H54 (cell line): ENCODE measurements at regions not wholly inside any gene's neighbourhood (a gene's known extent, or its start where the extent isn't known, plus 50 kb on each side); places are given as distances from the start of the nearest gene placed in this dataset.

ENCODE experiments used
- DNase-seq: peaks from one replicate; pipeline ENCODE4 v3.0.0; 2011; ENCODE audit warnings: low spot score, mixed read lengths; ENCODE audit not compliant: insufficient read length
- FAIRE-seq: peaks from 3 replicates; lab custom pipeline; 2011; peaks lifted over from hg19 to GRCh38; lab: Jason Lieb, UNC
- POLR2A ChIP-seq: IDR thresholded peaks from 2 replicates; pipeline ENCODE4 v1.6.1; 2011; ENCODE audit warnings: low read depth, mild to moderate bottlenecking, low read length

DNA sequence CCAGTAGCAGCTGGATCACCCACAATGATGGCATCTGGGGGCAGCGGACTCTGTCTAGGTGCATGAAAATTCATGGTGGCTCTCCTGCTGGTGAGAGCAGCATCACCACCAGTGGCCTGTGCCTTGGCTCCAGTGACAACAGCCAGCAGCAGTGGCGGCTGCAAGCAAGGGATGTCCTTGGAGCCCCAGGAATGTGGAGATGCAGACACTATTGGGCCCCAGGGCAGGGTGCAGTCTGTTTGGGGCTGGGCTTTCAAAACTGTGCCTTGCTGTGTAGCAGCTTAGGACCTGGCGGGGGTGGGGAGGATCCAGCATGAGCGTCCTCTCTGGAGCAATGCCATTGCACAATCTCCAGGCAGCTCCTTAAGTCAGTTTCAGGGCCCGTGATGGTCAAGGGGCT is 199.7 kb downstream of the CHD9NB start:
- DNase-seq (no peak), FAIRE-seq (no peak)
- TF ChIP-seq POLR2A = no peak

DNA sequence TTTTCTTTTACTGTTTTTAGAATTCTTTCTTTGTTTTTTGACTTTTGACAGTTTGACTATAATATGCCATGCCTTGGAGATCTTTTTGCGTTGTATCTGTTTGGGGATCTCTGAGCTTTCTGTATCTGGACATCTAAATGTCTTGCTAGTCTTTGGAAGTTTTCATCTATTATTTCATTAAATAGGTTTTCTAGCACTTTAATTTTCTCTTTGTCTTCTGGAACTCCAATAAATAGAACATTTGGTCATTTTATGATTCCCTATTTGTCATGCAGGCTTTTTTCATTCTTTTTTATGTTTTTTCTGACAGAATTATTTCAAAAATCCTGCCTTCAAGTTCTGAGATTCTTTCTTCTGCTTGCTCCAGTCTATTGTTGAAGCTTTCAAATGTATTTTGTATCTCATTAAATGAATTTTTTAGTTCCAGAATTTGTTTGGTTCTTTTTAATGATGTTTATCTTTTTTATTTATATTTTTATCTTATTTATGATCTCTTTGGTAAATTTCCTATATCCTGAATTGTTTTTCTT is 201.4 kb downstream of the CHD9NB start:
- DNase-seq = no peak
- no peak for FAIRE-seq
- TF ChIP-seq POLR2A = no peak

DNA sequence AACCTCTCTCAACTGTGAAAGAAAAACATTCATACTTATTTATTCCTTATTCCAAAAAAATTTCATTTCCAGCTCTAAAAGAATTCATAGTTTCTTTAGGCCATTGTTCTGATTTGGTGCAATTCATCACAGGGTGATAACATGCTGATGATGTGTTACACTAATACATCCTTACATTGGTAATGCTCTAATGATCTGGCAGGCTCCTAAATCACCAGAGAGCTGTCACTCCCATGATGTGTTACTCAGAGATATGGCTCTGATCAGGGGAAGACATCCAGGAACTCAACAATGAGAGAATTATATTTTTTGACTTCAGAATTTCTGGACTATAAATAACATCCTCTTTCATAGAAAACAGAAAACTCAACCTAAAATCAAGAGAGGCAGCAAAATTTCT is 209.3 kb downstream of the CHD9NB start:
- no peak for TF ChIP-seq POLR2A
- DNase-seq (no peak), FAIRE-seq (no peak)

DNA sequence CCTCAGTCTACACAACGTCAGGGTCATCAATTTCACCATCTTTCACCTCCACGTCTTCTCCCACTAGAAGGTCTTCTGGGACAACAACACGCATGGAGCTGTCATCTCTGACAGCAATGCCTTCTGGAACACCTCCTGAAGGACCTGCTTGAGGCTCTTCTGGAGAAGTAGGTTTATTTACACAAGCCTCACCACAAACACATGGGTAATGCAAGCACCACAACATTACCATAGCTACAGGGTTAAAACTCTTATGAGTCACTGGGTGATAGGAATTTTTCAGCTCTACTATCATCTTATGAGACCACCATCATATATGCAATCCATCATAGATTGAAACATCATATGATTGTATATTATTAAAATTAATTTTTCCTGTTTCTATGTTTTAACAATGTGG is 215.4 kb downstream of the CHD9NB start:
- no peak for DNase-seq
- no peak for TF ChIP-seq POLR2A
- no peak for FAIRE-seq

DNA sequence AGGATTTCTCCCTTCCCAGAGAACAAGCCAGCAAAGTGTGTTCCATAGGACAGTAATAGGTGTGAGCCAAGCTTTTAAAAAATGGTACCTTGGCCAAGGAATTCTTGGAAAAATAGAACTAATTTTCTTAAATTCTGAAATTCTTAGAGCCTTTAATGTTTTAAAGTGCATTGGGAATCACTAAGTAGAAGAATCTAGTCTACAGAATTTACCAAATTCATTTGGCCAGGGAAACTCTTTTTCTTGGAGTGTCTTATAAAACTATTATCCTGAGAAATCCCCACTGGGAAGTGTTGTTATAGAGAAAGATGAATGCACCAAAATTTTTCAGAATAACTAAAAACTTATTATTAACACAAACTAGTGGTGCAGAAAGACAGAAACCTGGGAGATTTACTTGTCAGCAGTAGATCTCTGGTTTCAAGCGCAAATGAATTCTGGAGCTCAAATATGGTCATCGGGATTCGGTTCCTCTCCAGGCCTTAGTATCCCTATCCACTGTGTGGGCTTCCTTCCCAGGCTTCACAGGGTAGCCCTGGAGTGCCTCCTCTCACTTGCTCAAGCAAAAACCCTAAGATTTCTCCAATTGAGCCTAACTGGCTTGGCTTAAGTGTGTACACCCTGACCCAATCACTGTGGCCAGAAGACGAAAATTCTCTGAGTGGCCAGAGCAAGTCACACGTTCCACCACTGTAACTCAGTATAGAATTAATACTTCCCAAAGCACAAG is 217.8 kb downstream of the CHD9NB start:
- FAIRE-seq (no peak), DNase-seq (no peak)
- TF ChIP-seq POLR2A = no peak

DNA sequence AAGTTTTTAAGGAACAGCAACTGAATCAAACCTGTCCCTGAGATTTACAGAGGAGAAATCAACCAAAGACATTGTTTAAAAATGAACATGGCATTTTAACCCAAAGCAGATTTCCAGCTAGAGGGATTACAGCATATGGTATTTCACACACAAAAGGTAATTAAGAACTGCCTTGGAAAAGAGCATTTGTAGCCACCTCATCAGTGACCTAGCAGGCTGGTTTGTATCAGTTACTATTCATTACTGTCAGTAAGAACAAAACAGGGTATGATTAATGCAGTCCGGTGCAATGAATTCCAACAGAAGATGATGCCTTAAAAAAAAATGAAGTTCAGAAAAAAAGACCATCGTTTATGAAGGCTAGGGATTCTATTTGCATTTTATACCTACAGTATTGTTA is 219.9 kb downstream of the CHD9NB start:
- TF ChIP-seq POLR2A = no peak
- DNase-seq (no peak), FAIRE-seq (no peak)

DNA sequence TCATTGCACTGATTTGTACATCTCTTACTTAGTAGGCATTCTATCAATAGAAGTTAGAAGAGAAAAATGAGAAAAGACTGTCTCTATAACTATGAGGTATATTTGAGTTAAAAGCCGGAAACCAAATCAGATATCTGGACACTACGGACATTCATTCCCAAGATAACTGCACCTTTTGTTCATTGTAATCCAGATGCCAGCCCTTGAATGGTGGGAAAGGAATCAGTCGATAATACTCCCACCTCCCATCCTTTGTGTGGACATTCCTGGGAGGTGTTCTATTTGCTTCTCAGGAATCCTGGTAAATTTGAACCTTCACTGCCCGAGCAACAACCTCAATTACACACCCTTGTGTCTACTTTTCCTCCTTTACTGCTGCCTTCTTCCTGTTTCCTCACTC is 225.2 kb downstream of the CHD9NB start:
- FAIRE-seq (no peak), DNase-seq (no peak)
- no peak for TF ChIP-seq POLR2A

DNA sequence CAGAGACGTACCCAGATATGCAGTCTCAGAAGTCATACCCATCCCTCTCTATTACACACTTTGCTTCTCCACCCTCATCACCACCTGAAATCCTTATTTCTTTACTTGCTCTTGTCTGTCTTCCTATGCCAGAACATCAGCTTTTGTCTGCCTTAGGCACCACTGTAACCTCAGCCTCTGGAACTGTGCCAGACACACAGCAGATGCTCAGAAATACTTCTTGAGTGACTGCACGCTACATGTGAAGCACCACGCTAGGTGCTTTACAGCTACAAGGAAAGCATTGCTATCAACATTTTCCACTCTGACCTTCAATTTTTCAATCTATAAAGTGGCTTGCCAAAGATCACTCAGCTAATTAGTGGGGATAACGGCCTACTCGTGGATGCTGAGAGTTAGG is 226.8 kb downstream of the CHD9NB start:
- no peak for TF ChIP-seq POLR2A
- FAIRE-seq (no peak), DNase-seq (no peak)

DNA sequence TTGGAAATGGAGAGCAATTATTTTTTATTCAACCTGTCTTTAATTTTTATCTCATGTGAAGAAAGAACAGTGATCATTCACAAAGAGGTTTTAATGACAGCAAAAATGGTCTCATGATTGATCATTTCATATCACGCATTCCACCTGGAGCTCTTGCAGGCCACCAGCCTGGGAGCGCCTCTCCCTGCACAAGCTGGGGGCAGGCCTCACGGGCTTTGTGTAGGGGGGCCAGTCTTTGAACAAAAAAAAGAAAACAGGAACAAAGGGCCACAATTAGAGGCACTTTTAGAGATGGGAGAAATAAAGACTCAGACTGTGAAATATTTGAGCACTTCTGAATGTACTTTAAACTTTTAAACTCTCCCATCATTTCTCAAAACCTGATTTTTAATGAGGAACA is 232.9 kb downstream of the CHD9NB start:
- FAIRE-seq = no peak
- no peak for TF ChIP-seq POLR2A
- no peak for DNase-seq

DNA sequence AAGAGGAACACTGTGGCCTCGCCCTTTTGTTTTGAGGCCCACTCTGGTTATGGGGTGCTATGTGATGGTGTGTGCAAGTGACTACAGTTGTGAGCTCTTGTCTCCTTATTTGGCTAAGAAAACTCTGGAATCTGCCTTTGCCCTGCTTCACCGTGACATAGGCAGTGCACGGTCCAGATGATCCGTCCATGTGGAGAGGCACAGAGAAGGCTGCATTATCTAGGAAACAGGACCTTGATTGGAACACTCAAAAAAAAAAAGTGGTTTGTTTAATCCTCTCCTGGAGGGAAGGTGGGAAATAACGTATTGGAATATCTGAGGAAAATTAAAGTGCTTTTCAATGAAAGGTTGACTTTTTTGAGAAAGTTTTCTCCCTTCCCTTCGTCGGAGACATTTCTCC is 233.3 kb downstream of the CHD9NB start:
- no peak for FAIRE-seq
- no peak for DNase-seq
- no peak for TF ChIP-seq POLR2A

DNA sequence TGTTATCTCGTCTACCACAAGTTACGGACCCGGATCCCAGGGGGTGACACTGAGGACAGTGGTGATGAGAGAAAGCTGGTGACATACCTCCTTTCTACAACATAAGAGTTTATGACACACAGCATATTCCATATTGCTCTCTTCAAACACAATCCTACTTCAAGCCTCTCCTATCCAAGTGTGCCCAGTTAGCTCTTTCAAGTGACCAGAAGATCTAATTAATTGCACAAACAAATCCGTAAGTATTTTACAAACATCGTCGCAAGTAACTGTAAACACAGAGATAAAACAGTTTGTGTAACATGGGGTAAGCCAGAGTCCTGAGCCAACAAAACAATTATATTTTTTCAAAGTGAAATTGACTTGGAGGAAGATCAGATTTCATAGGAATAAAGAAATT is 235.0 kb downstream of the CHD9NB start:
- TF ChIP-seq POLR2A = no peak
- DNase-seq (no peak), FAIRE-seq (no peak)

DNA sequence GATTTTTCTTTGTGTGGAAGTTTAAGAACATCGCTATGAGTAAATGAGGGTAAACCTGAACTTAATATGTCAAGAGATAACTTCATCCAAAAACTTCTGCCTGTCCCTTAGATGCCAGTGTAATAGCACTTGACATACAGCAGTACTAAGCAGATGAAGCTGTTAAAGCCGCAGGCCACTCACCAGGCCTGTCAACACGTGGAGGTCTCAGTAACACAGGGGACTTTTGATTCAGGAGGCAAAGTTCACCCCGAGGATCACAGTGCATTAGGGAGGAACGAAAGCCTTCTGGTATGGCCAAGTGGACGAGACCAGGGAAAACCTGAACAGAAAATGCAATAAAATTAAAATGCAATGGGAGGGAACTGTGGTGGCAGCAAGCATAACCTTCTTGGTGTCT is 235.7 kb downstream of the CHD9NB start:
- FAIRE-seq = no peak
- TF ChIP-seq POLR2A = no peak
- DNase-seq = no peak

DNA sequence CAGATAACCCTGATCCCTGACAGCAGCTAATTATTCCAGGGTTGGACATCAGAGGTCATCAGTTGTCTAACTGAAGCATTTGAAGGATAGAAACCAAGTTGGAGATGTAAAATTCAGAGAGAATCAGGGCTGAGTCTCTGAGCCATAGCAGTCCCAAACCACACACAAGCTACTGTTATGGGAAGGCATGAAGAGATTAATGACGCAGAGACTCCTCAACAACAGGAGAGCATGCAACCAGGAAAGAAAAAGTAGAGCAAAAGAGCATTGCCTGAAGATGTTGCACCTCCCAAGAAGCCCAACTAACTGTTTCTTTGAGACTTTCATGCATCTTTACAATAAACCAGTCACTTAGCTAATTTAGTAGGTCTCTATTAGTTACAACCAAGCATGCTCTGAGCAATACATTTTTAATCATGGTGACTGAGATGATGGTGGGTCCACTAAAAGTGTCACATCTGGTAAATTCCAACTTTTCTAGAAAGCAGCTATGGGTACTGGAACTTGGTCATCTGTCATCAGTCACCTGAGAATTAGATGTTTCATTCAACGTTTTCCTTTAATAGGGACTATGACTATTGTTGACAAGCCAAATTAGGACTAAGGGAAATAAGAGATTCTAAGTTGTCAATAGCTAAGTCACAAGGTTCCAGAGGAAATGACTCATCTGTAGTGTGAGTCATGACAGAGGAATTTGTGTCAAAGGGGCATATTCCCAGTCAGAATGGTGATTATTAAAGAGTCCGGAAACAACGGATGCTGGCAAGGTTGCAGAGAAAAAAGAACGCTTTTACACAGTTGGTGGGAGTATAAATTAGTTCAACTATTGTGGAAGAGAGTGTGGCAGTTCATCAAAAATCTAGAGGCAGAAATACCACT is 239.8 kb downstream of the CHD9NB start:
- TF ChIP-seq POLR2A = no peak
- DNase-seq (peak; percentile 16), FAIRE-seq (peak; percentile 11)

DNA sequence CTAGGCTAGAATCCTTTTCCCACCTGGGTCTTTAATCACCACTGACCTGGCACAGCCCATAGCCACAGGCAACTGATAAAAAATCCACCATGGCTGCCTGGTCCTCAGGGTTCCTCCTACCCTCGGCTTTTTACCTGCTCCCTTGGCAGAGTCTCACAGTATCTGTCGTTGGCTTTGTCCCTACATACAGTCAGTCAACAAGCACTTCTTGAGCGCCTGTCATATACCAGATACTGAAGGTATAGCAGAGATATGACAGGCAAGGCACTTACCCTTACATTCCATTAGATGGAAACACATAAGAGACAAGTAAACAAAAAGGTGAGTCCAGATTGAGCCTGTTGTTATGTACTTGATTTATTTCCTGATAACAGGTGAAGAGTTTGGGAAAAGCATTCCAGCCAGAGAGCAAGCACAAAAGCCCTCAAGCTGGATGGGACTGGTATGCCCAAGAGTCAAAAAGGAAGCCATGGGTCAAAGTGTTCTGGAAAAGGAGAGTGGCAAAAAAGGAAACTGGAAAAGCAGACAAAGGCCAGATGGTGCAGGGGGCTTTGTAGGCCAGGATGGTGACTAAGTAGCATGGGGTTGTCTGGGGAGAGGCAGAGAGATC is 247.0 kb downstream of the CHD9NB start:
- DNase-seq (no peak), FAIRE-seq (no peak)

More for the DNA sequence above, 247.0 kb downstream of the CHD9NB start:
- no peak for TF ChIP-seq POLR2A
